ENCODE measurements at regions not wholly inside any gene's neighbourhood (a gene's known extent, or its start where the extent isn't known, plus 50 kb on each side); places are given as distances from the start of the nearest gene placed in this dataset.
"Not testable (repeated sequence)": the region's sequence is repeated elsewhere in the genome, so short reads cannot be mapped to it uniquely, and the experiment has no call there.

- DNase-seq: no peak
These were observed 302.2 kb downstream of the TUSC7 start for GRCh38 chr3:117011687-117012250.

- no peak for DNase-seq
These were observed 306.8 kb downstream of the TUSC7 start for GRCh38 chr3:117016378-117016777.

- no peak for DNase-seq
These were observed 307.7 kb downstream of the TUSC7 start for GRCh38 chr3:117017135-117017894.

GRCh38 chr3:117018655-117019054, 309.1 kb downstream of the TUSC7 start:
- DNase-seq: no peak

GRCh38 chr3:117019082-117019713, 309.6 kb downstream of the TUSC7 start:
- DNase-seq: no peak

GRCh38 chr3:117026401-117026800, 316.8 kb downstream of the TUSC7 start:
- DNase-seq: no peak

GRCh38 chr3:117035745-117036144, 326.2 kb downstream of the TUSC7 start:
- no peak for DNase-seq

GRCh38 chr3:117036259-117036799, 326.8 kb downstream of the TUSC7 start:
- no peak for DNase-seq

- DNase-seq: no peak
These were observed 335.6 kb downstream of the TUSC7 start for GRCh38 chr3:117045143-117045542.

- no peak for DNase-seq
These were observed 338.5 kb downstream of the TUSC7 start for GRCh38 chr3:117047951-117048705.

- no peak for DNase-seq
These were observed 342.8 kb downstream of the TUSC7 start for GRCh38 chr3:117052395-117052794.

- no peak for DNase-seq
These were observed 345.0 kb downstream of the TUSC7 start for GRCh38 chr3:117054556-117054955.

- DNase-seq: not testable (repeated sequence)
These were observed 347.4 kb downstream of the TUSC7 start for GRCh38 chr3:117056946-117057345.

GRCh38 chr3:117059067-117059955, 349.7 kb downstream of the TUSC7 start:
- DNase-seq: no peak

GRCh38 chr3:117059956-117060270, 350.3 kb downstream of the TUSC7 start:
- DNase-seq: no peak

GRCh38 chr3:117063930-117064329, 354.4 kb downstream of the TUSC7 start:
- no peak for DNase-seq

GRCh38 chr3:117068301-117068700, 358.7 kb downstream of the TUSC7 start:
- DNase-seq: no peak

GRCh38 chr3:117074826-117075225, 365.2 kb downstream of the TUSC7 start:
- no peak for DNase-seq

- DNase-seq: no peak
These were observed 370.4 kb downstream of the TUSC7 start for GRCh38 chr3:117079997-117080396.

GRCh38 chr3:117080872-117081271, 371.3 kb downstream of the TUSC7 start:
- no peak for DNase-seq

GRCh38 chr3:117084277-117084676, 374.7 kb downstream of the TUSC7 start:
- DNase-seq: no peak

GRCh38 chr3:117084739-117085270, 375.2 kb downstream of the TUSC7 start:
- DNase-seq: no peak
